ENCODE measurements at regions not wholly inside any gene's neighbourhood (a gene's known extent, or its start where the extent isn't known, plus 50 kb on each side); places are given as distances from the start of the nearest gene placed in this dataset.

- TF ChIP-seq SPI1 (IDR thresholded peaks at IDR 0.05; ENCODE audit: low read depth, low read length) (no peak), POLR2A (IDR thresholded peaks at IDR 0.05; ENCODE audit: low read depth, low read length) (no peak), PAX5 (IDR thresholded peaks at IDR 0.05; ENCODE audit: insufficient read depth, low read length, severe bottlenecking) (no peak), POLR2AphosphoS5 (IDR thresholded peaks at IDR 0.05; ENCODE audit: low read depth, low read length) (no peak), TAF1 (IDR thresholded peaks at IDR 0.05; ENCODE audit: low read depth, low read length) (no peak), POU2F2 (IDR thresholded peaks at IDR 0.05; ENCODE audit: low read depth, low read length) (no peak)
These were observed 129.2 kb upstream of the TNR start for GRCh38 chr1:175872588-175872987.
